HCT116 (cell line): ENCODE measurements at regions not wholly inside any gene's neighbourhood (a gene's known extent, or its start where the extent isn't known, plus 50 kb on each side); places are given as distances from the start of the nearest gene placed in this dataset.

Experiments used
- ATAC-seq: fragments of 200-7000 bp; cut with Tn5 transposase; 2 replicates; pipeline ENCODE4 v1.9.1; 2020; ENCODE audit warnings: mild to moderate bottlenecking, moderate library complexity
- BruUV-seq: library from RNA; stranded (reverse); fragments of 400-500 nt; replicated peaks from 2 replicates; lab custom pipeline; 2021; lab: Mats Ljungman, UMichigan
- CTCF ChIA-PET: fragments of 300-600 bp; sonication (Branson Sonifier 250); formaldehyde crosslinking; loops from one replicate; lab custom pipeline; 2021; ENCODE audit warnings: antibody characterized with exemption; lab: Charles Lee
- POLR2A ChIA-PET: fragments of 300-600, 350-600 bp; sonication (Branson Sonifier 250); formaldehyde crosslinking; loops from one replicate; lab custom pipeline; 2021; ENCODE audit warnings: antibody characterized with exemption; lab: Charles Lee
- RAD21 ChIA-PET, 2 experiments: fragments of 300-600 bp; sonication (Branson Sonifier 250); formaldehyde crosslinking; loops; one replicate each; lab custom pipeline; 2023; ENCODE audit warnings: low total read pairs in 2 of 2; ENCODE audit not compliant: uncharacterized antibody in 2 of 2, unreplicated experiment in 2 of 2, low non-redundant PET in 1 of 2; lab: Charles Lee
- DNase-seq: peaks from one replicate; pipeline ENCODE4 v3.0.0-alpha.2; 2010; ENCODE audit warnings: low read depth, low spot score
- H2AFZ ChIP-seq: fragments of 200-600 bp; shearing (Covaris generic), sonication (generic); 2 replicates; pipeline ENCODE4 v1.6.1; 2017; ENCODE audit warnings: low read depth, mixed run types, mixed read lengths, antibody characterized with exemption, low read length; ENCODE audit not compliant: poor library complexity, severe bottlenecking
- H3K27ac ChIP-seq: 2 replicates; pipeline ENCODE4 v1.5.1; 2012; ENCODE audit warnings: low read depth, low read length
- H3K27me3 ChIP-seq: fragments of 200-600 bp; sonication (generic); 2 replicates; pipeline ENCODE4 v1.6.1; 2016; ENCODE audit warnings: mixed run types, low read length, mixed read lengths; ENCODE audit not compliant: insufficient read depth
- H3K36me3 ChIP-seq, 2 experiments: fragments of 200-500 bp in 1 of 2; fragments of 200-600 bp in 1 of 2; sonication (Bioruptor generic) in 1 of 2; sonication (generic) in 1 of 2; 2 replicates each; pipeline versions ENCODE4 v1.5.1 to v1.6.1; 2014 to 2016; ENCODE audit warnings: low read length in 2 of 2, inconsistent platforms in 1 of 2, mixed read lengths in 1 of 2, mixed run types in 1 of 2; ENCODE audit not compliant: insufficient read depth in 2 of 2, control insufficient read depth in 1 of 2
- H3K4me1 ChIP-seq, 2 experiments: fragments of 200-600 bp in 1 of 2; sonication (generic) in 1 of 2; 2 replicates each; pipeline versions ENCODE4 v1.5.1 to v1.6.1; 2012 to 2017; ENCODE audit warnings: low read length in 2 of 2, inconsistent platforms in 1 of 2, mild to moderate bottlenecking in 1 of 2, mixed read lengths in 1 of 2, mixed run types in 1 of 2, moderate library complexity in 1 of 2; ENCODE audit not compliant: insufficient read depth in 2 of 2, control insufficient read depth in 1 of 2
- H3K4me2 ChIP-seq: fragments of 200-600 bp; sonication (generic); 2 replicates; pipeline ENCODE4 v1.6.1; 2017; ENCODE audit warnings: mixed run types, low read length, mixed read lengths
- H3K4me3 ChIP-seq, 2 experiments: fragments of 200-600 bp in 1 of 2; sonication (generic) in 1 of 2; replicated peaks in 1 of 2; 2 replicates each; pipeline ENCODE4 v1.5.1; 2011 to 2016; ENCODE audit warnings: low read length in 2 of 2, control low read depth in 1 of 2, low read depth in 1 of 2, mild to moderate bottlenecking in 1 of 2, mixed read lengths in 1 of 2, mixed run types in 1 of 2
- H3K79me2 ChIP-seq: fragments of 200-600 bp; sonication (generic); 2 replicates; pipeline ENCODE4 v1.6.1; 2017; ENCODE audit warnings: mild to moderate bottlenecking, mixed run types, low read length, moderate library complexity, mixed read lengths; ENCODE audit not compliant: insufficient read depth
- H3K9ac ChIP-seq: fragments of 200-600 bp; sonication (generic); 2 replicates; pipeline ENCODE4 v1.6.1; 2016; ENCODE audit warnings: low read length, mixed read lengths
- H3K9me2 ChIP-seq: fragments of 200-600 bp; sonication (generic), shearing (Covaris generic); 2 replicates; pipeline ENCODE4 v1.6.1; 2017; ENCODE audit warnings: mixed run types, mild to moderate bottlenecking, moderate library complexity; ENCODE audit not compliant: insufficient read depth
- H3K9me3 ChIP-seq, 2 experiments: fragments of 200-500 bp in 1 of 2; fragments of 200-600 bp in 1 of 2; sonication (Bioruptor generic) in 1 of 2; sonication (generic) in 1 of 2; 2 replicates each; pipeline ENCODE4 v1.6.1; 2014 to 2017; ENCODE audit warnings: low read length in 2 of 2, mixed read lengths in 2 of 2, inconsistent platforms in 1 of 2, low read depth in 1 of 2, mild to moderate bottlenecking in 1 of 2, mixed run types in 1 of 2, moderate library complexity in 1 of 2; ENCODE audit not compliant: control insufficient read depth in 1 of 2, insufficient read depth in 1 of 2
- H4K20me1 ChIP-seq: fragments of 200-600 bp; sonication (generic), shearing (Covaris generic); 2 replicates; pipeline ENCODE4 v1.6.1; 2017; ENCODE audit warnings: mixed run types, mild to moderate bottlenecking, moderate library complexity; ENCODE audit not compliant: insufficient read depth
- CBX3 ChIP-seq: IDR thresholded peaks from 2 replicates; pipeline ENCODE4 v1.6.1; 2012; ENCODE audit warnings: low read depth
- EZH2 ChIP-seq: fragments of 200-600 bp; sonication (generic); IDR thresholded peaks from 2 replicates; pipeline ENCODE4 v1.6.1; 2017; ENCODE audit warnings: antibody characterized with exemption, mixed run types
- JUND ChIP-seq: IDR thresholded peaks from 2 replicates; pipeline ENCODE4 v1.6.1; 2012
- SP1 ChIP-seq: IDR thresholded peaks from 2 replicates; pipeline ENCODE4 v1.6.1; 2012; ENCODE audit warnings: low read depth
- SRF ChIP-seq: IDR thresholded peaks from 2 replicates; pipeline ENCODE4 v1.6.1; 2012; ENCODE audit warnings: low read depth
- ZFX ChIP-seq: fragments of 450-650 bp; IDR thresholded peaks from 2 replicates; pipeline ENCODE4 v1.6.1; 2017
- ZNF274 ChIP-seq: fragments of 200-500 bp; sonication (Bioruptor generic); IDR thresholded peaks from 2 replicates; pipeline ENCODE4 v1.6.1; 2014; ENCODE audit warnings: mild to moderate bottlenecking, low read depth, low read length, inconsistent platforms
- intact Hi-C: fragments of 100-400 bp; cut with micrococcal nuclease; formaldehyde crosslinking; loops from 2 replicates; pipeline ENCODE4 v1.10.0; 2022

DNA sequence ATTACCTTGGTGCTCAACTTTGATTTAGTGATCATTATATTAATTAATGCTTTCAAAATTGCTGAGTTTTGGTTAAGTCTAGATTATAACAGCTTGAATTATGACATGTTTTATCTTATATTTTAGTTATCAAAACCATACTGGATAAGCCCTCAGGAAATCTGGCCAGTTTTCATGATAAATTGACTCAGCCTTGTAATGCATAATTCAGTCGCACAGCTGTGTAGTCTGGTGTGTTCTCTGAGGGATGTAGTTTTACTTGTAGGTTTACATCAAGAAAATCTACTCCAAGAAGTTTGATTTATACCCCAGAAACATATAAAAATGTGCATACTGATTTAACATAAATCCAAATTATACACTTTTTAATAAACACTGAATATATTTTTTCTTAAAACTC lies 477.5 kb downstream of the SPRY1 start:
- no peaks in the 10 kb centered on the region for H3K9me3 ChIP-seq
- no peaks in the 10 kb centered on the region for H3K4me1 ChIP-seq
- no peak overlapping the region for H3K27ac ChIP-seq
- H3K4me3 ChIP-seq = no peak overlapping the region
- TF ChIP-seq EZH2 (no peak), JUND (no peak)
- POLR2A ChIA-PET = no interaction called here
- DNase-seq (no peak), ATAC-seq (no peak)
- intact Hi-C loops = no loop called here
- no peaks in the 10 kb centered on the region for H3K36me3 ChIP-seq
- no peaks in the 10 kb centered on the region for H3K27me3 ChIP-seq
- no TSS peak for BruUV-seq
- no peaks in the 10 kb centered on the region for H3K79me2 ChIP-seq
- H2AFZ ChIP-seq = no peak overlapping the region
- H3K4me2 ChIP-seq = no peak overlapping the region
- RAD21 ChIA-PET = no interaction called here
- no peak overlapping the region for H3K9ac ChIP-seq
- CTCF ChIA-PET = no interaction called here
- no peaks in the 10 kb centered on the region for H3K9me2 ChIP-seq
- no peaks in the 10 kb centered on the region for H4K20me1 ChIP-seq

DNA sequence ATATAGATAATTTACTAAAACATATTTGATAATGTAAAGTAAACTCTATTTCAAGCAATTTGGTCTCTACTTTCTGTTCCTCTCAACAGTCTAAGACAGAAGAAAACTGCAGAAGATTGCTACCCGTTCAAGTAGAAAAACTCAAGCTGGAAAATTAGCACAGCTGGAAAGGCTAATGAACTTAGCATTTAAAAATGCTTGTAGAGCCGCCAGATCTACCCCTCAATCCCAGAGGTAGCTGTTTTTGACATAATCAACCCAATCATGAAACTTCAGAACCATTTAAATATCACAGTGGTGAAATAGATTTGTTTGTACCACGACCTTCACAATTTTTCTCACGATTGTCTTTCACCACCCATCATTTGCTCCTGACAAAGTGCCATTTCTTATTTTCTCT lies 479.5 kb downstream of the SPRY1 start:
- no peaks in the 10 kb centered on the region for H3K79me2 ChIP-seq
- no peaks in the 10 kb centered on the region for H3K9me2 ChIP-seq
- TF ChIP-seq SP1 (no peak), ZFX (no peak), ZNF274 (no peak), SRF (no peak), CBX3 (no peak), JUND (no peak)
- RAD21 ChIA-PET = no interaction called here
- POLR2A ChIA-PET = no interaction called here
- no TSS peak for BruUV-seq
- no peak overlapping the region for H3K9ac ChIP-seq
- H3K36me3 ChIP-seq = no peaks in the 10 kb centered on the region
- H3K4me3 ChIP-seq = no peak overlapping the region
- CTCF ChIA-PET = no interaction called here
- no peak overlapping the region for H3K27ac ChIP-seq
- no peaks in the 10 kb centered on the region for H4K20me1 ChIP-seq
- intact Hi-C loops = no loop called here
- H2AFZ ChIP-seq = no peak overlapping the region
- ATAC-seq (no peak), DNase-seq (no peak)
- H3K4me2 ChIP-seq = no peak overlapping the region
- no peaks in the 10 kb centered on the region for H3K9me3 ChIP-seq
- H3K4me1 ChIP-seq = no peaks in the 10 kb centered on the region
- no peaks in the 10 kb centered on the region for H3K27me3 ChIP-seq
